ENCODE measurements at regions not wholly inside any gene's neighbourhood (a gene's known extent, or its start where the extent isn't known, plus 50 kb on each side); places are given as distances from the start of the nearest gene placed in this dataset.

- TF ChIP-seq POLR2A (IDR thresholded peaks at IDR 0.05; ENCODE audit: low read length) (no peak), GATA1 (IDR thresholded peaks at IDR 0.05; ENCODE audit: low read depth, low read length) (no peak)
Measured at GRCh38 chr5:163855754-163856153, 350.3 kb downstream of the MAT2B start.
